Fibroblast of lung (primary cell): ENCODE measurements at regions not wholly inside any gene's neighbourhood (a gene's known extent, or its start where the extent isn't known, plus 50 kb on each side); places are given as distances from the start of the nearest gene placed in this dataset.

ENCODE experiments used
- DNase-seq, 2 donors: peaks; one replicate each; pipeline versions ENCODE4 v3.0.0 to v3.0.0-alpha.2; 2010; ENCODE audit warnings: low read depth in 2 of 2
- H2AFZ ChIP-seq: 2 replicates; pipeline ENCODE4 v1.5.1; 2012; ENCODE audit warnings: low read length, control low read depth, inconsistent platforms
- H3K27ac ChIP-seq: 2 replicates; pipeline ENCODE4 v1.5.1; 2011; ENCODE audit warnings: low read length, control low read depth; ENCODE audit not compliant: insufficient read depth
- H3K27me3 ChIP-seq: 2 replicates; pipeline ENCODE4 v1.5.1; 2011; ENCODE audit warnings: mild to moderate bottlenecking, low read length; ENCODE audit not compliant: control insufficient read depth, insufficient read depth
- H3K36me3 ChIP-seq: 2 replicates; pipeline ENCODE4 v1.5.1; 2011; ENCODE audit warnings: low read length; ENCODE audit not compliant: control insufficient read depth, insufficient read depth
- H3K4me1 ChIP-seq: 2 replicates; pipeline ENCODE4 v1.5.1; 2011; ENCODE audit warnings: low read length; ENCODE audit not compliant: control insufficient read depth, insufficient read depth; ENCODE audit errors: extremely low read depth
- H3K4me2 ChIP-seq: 2 replicates; pipeline ENCODE4 v1.5.1; 2011; ENCODE audit warnings: low read length, control low read depth; ENCODE audit not compliant: insufficient read depth; ENCODE audit errors: extremely low read depth
- H3K4me3 ChIP-seq, 4 experiments: fragments of 200-600 bp in 1 of 4; sonication (generic) in 1 of 4; replicated peaks in 1 of 4; 2 replicates each; pipeline ENCODE4 v1.5.1; 2011 to 2016; ENCODE audit warnings: low read length in 4 of 4, low read depth in 3 of 4, mild to moderate bottlenecking in 3 of 4, control low read depth in 2 of 4, inconsistent platforms in 1 of 4, mixed read lengths in 1 of 4; ENCODE audit not compliant: insufficient read depth in 1 of 4; ENCODE audit errors: control extremely low read depth in 1 of 4
- H3K79me2 ChIP-seq: 2 replicates; pipeline ENCODE4 v1.5.1; 2012; ENCODE audit warnings: mild to moderate bottlenecking, low read length, inconsistent platforms; ENCODE audit not compliant: control insufficient read depth, insufficient read depth
- H3K9ac ChIP-seq: 2 replicates; pipeline ENCODE4 v1.5.1; 2011; ENCODE audit warnings: mild to moderate bottlenecking, low read length, control low read depth; ENCODE audit not compliant: insufficient read depth
- H3K9me3 ChIP-seq: 2 replicates; pipeline ENCODE4 v1.5.1; 2012; ENCODE audit warnings: low read depth, low read length; ENCODE audit not compliant: control insufficient read depth, insufficient read depth
- H4K20me1 ChIP-seq: 2 replicates; pipeline ENCODE4 v1.5.1; 2011; ENCODE audit warnings: low read length; ENCODE audit not compliant: control insufficient read depth, insufficient read depth; ENCODE audit errors: extremely low read depth
- EZH2 ChIP-seq: IDR thresholded peaks from 2 replicates; pipeline ENCODE4 v1.5.1; 2012; ENCODE audit warnings: low read length, control low read depth, mild to moderate bottlenecking; ENCODE audit errors: missing control alignments
- TF ChIP-seq, protein P1 (sequence below), 2 donors: IDR thresholded peaks in 1 of 2; conservative IDR thresholded peaks in 1 of 2; 1 replicate in 1 of 2; 2 replicates in 1 of 2; pipeline ENCODE4 v1.5.1; 2011 to 2012; ENCODE audit warnings: low read length in 2 of 2, control low read depth in 1 of 2, inconsistent platforms in 1 of 2, low read depth in 1 of 2, mild to moderate bottlenecking in 1 of 2

DNA sequence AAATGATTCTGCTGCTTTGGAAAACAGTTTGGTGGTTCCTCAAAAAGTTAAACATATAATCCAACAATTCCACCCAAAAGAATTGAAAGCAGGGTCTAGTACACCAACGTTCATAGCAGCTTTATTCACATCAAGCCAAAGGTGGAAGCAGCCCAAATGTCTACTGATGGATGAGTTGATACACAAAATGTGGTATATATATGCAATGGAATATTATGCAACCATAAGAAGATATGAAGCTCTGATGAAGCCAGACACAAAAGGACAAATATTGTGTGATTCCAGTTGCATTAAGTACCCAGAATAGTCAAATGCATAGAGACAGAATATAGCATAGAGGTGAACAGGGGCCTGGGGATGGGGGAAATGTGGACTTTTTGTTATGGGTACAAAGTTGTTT, 269.3 kb downstream of the METTL4 start:
- Histone ChIP-seq H2AFZ (no peak overlapping the region), H4K20me1 (no peaks in the 10 kb centered on the region), H3K4me1 (no peaks in the 10 kb centered on the region), H3K27me3 (no peaks in the 10 kb centered on the region), H3K27ac (no peak overlapping the region), H3K9ac (no peak overlapping the region), H3K9me3 (no peaks in the 10 kb centered on the region), H3K79me2 (no peaks in the 10 kb centered on the region), H3K4me3 (no peak overlapping the region), H3K36me3 (no peaks in the 10 kb centered on the region), H3K4me2 (no peak overlapping the region)
- TF ChIP-seq, protein P1, sequence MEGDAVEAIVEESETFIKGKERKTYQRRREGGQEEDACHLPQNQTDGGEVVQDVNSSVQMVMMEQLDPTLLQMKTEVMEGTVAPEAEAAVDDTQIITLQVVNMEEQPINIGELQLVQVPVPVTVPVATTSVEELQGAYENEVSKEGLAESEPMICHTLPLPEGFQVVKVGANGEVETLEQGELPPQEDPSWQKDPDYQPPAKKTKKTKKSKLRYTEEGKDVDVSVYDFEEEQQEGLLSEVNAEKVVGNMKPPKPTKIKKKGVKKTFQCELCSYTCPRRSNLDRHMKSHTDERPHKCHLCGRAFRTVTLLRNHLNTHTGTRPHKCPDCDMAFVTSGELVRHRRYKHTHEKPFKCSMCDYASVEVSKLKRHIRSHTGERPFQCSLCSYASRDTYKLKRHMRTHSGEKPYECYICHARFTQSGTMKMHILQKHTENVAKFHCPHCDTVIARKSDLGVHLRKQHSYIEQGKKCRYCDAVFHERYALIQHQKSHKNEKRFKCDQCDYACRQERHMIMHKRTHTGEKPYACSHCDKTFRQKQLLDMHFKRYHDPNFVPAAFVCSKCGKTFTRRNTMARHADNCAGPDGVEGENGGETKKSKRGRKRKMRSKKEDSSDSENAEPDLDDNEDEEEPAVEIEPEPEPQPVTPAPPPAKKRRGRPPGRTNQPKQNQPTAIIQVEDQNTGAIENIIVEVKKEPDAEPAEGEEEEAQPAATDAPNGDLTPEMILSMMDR (conservative IDR thresholded peaks at IDR 0.05 in 1 of 2, IDR thresholded peaks at IDR 0.05 in 1 of 2; ENCODE audit: low read depth in 1 of 2, low read length in 2 of 2), result no peak
- TF ChIP-seq EZH2, result no peak
- no peak for DNase-seq

DNA sequence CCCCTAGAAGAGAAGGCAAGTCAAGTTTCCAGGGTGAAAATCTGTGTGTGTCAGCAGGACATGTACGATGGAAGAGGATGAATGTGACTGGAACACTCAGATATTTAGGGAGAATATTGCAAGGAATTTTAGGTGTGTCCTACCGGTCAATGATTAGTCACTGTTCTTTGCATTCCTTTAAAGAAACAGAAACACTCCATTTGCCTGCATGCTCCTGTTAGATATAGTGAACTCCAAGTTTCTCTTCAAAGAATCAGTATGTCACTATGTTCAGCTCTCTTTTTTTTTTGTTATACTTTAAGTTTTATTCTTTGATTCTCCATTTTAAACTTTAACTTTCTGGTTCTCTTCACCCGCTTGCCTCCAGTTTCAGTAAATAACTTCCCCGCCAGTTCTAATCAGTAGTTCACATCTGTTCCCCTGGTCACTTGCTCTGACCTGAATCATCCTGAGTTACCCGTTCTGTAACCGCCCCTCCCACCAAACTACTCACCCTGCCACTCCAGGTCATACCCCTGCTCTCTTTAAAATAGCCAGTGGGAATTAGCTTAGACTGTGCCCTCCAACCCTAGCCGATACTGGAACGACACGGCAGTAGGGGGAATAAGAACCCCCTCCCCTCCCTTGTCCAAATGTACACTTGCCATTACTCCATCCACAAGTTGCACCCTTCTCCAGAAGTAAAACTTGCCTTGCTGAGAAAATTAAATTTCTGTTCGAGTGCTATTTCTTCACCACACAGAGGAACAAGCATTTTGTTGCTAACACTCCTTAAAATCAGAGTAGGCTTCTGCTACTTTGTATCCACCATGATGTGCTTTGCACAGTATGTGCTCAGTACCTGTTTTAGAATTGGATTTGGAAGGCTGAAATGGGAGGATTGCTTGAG, 268.4 kb downstream of the METTL4 start:
- DNase-seq, result peak in 1 of 2 donors; percentile 77
- no peaks in the 10 kb centered on the region for H3K27me3 ChIP-seq
- no peaks in the 10 kb centered on the region for H3K79me2 ChIP-seq
- no peak overlapping the region for H3K27ac ChIP-seq
- H3K4me2 ChIP-seq, result peak overlapping the region; percentile 37
- no peaks in the 10 kb centered on the region for H4K20me1 ChIP-seq
- peak overlapping the region; percentile 29 for H2AFZ ChIP-seq
- H3K36me3 ChIP-seq, result no peaks in the 10 kb centered on the region
- no peaks in the 10 kb centered on the region for H3K4me1 ChIP-seq
- TF ChIP-seq, protein P1 (conservative IDR thresholded peaks at IDR 0.05 in 1 of 2, IDR thresholded peaks at IDR 0.05 in 1 of 2; ENCODE audit: low read depth in 1 of 2, low read length in 2 of 2), result no peak
- TF ChIP-seq EZH2, result no peak
- H3K9me3 ChIP-seq, result no peaks in the 10 kb centered on the region
- H3K4me3 ChIP-seq, result no peak overlapping the region
- no peak overlapping the region for H3K9ac ChIP-seq

DNA sequence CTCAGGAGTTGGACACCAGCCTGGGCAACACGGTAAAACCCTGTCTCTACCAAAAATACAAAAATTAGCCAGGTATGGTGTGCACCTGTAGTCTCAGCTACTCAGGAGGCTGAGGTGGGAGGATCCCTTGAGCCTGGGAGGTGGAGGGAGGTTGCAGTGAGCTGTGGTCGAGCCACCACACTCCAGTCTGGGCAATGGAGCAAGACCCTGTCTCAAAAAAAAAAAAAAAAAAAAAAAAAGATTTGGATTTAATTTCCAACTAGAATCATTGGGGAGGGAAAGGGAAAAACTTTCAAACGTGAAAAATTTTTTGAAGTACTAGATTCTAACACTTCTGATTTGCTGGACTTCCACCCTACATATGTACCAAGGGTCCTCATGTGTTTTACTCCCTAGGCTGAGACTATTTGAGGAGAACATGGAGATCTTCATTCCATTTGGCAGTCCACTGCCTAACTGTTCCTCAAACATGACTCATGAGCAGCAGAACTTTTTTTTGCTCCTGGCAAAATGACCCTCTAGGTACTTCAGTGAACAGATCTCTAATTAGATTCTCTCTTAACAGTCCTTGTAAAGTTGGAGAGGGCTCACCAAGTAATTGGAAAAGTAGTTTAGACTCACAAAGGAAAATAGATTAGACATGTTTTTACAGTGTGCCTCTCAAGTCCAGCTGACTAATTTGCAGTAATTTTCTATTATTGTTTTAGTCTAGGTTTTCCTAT, 267.6 kb downstream of the METTL4 start:
- no peak for TF ChIP-seq EZH2
- TF ChIP-seq, protein P1 (conservative IDR thresholded peaks at IDR 0.05 in 1 of 2, IDR thresholded peaks at IDR 0.05 in 1 of 2; ENCODE audit: low read depth in 1 of 2, low read length in 2 of 2), result no peak
- H3K4me2 ChIP-seq, result no peak overlapping the region
- H2AFZ ChIP-seq, result no peak overlapping the region
- H3K79me2 ChIP-seq, result no peaks in the 10 kb centered on the region
- no peak overlapping the region for H3K27ac ChIP-seq
- H3K27me3 ChIP-seq, result no peaks in the 10 kb centered on the region
- H3K4me3 ChIP-seq, result no peak overlapping the region
- no peak overlapping the region for H3K9ac ChIP-seq
- H3K36me3 ChIP-seq, result no peaks in the 10 kb centered on the region
- H3K4me1 ChIP-seq, result no peaks in the 10 kb centered on the region
- H3K9me3 ChIP-seq, result no peaks in the 10 kb centered on the region
- peak in 1 of 2 donors; percentile 74 for DNase-seq
- H4K20me1 ChIP-seq, result no peaks in the 10 kb centered on the region
